Peyer's patch (tissue), 4 donors: ENCODE measurements at regions not wholly inside any gene's neighbourhood (a gene's known extent, or its start where the extent isn't known, plus 50 kb on each side); places are given as distances from the start of the nearest gene placed in this dataset.

Source experiments
- DNase-seq, 3 donors: peaks; one replicate each; pipeline ENCODE4 v3.0.0-alpha.2; 2017 to 2019
- H3K27ac ChIP-seq, 4 donors: fragments of 200-600 bp; sonication (generic); one replicate each; pipeline ENCODE4 v1.5.1; 2016 to 2019
- H3K27me3 ChIP-seq, 2 donors: fragments of 200-600 bp; sonication (generic); one replicate each; pipeline ENCODE4 v1.5.1; 2019
- H3K36me3 ChIP-seq, 3 donors: fragments of 200-600 bp; sonication (generic); one replicate each; pipeline ENCODE4 v1.5.1; 2016 to 2019
- H3K4me1 ChIP-seq, 4 donors: fragments of 200-600 bp; sonication (generic); one replicate each; pipeline ENCODE4 v1.5.1; 2016 to 2019
- H3K4me3 ChIP-seq, 4 donors: fragments of 200-600 bp; sonication (generic); 1 replicate in 3 of 4; 2 replicates in 1 of 4; pipeline ENCODE4 v1.5.1; 2016 to 2019; ENCODE audit warnings: mild to moderate bottlenecking in 1 of 4
- H3K9me3 ChIP-seq, 4 donors: fragments of 200-600 bp; sonication (generic); one replicate each; pipeline ENCODE4 v1.5.1; 2016 to 2019; ENCODE audit warnings: mild to moderate bottlenecking in 1 of 4
- CTCF ChIP-seq, 6 experiments: fragments of 450-650 bp in 4 of 6; fragments of 200-600 bp in 2 of 6; sonication (generic) in 1 of 6; IDR thresholded peaks; one replicate each; pipeline ENCODE4 v1.5.1; 2017 to 2019; ENCODE audit warnings: antibody characterized with exemption in 6 of 6, mild to moderate bottlenecking in 3 of 6, moderate library complexity in 1 of 6
- POLR2A ChIP-seq, 2 donors: fragments of 450-650 bp; IDR thresholded peaks; one replicate each; pipeline ENCODE4 v1.5.1; 2017; ENCODE audit warnings: antibody characterized with exemption in 2 of 2, mild to moderate bottlenecking in 2 of 2, moderate library complexity in 2 of 2

- H3K27me3 ChIP-seq = no peaks in the 10 kb centered on the region
- H3K4me3 ChIP-seq = no peak overlapping the region
- TF ChIP-seq CTCF (IDR thresholded peaks at IDR 0.05) (no peak), POLR2A (IDR thresholded peaks at IDR 0.05) (no peak)
- H3K36me3 ChIP-seq = no peaks in the 10 kb centered on the region
- DNase-seq = no peak
- H3K4me1 ChIP-seq = no peaks in the 10 kb centered on the region
- H3K27ac ChIP-seq = no peak overlapping the region
- H3K9me3 ChIP-seq = no peaks in the 10 kb centered on the region
Observed at GRCh38 chr4:119984996-119985395, 81.7 kb downstream of the MAD2L1 start.

GRCh38 chr4:119982756-119983155, 83.9 kb downstream of the MAD2L1 start:
- no peak for TF ChIP-seq CTCF (IDR thresholded peaks at IDR 0.05)
- TF ChIP-seq POLR2A (IDR thresholded peaks at IDR 0.05) = no peak
- no peak for DNase-seq
- Histone ChIP-seq H3K4me1 (no peaks in the 10 kb centered on the region), H3K36me3 (no peaks in the 10 kb centered on the region), H3K9me3 (no peaks in the 10 kb centered on the region), H3K4me3 (no peak overlapping the region), H3K27ac (no peak overlapping the region), H3K27me3 (no peaks in the 10 kb centered on the region)

- Histone ChIP-seq H3K9me3 (no peaks in the 10 kb centered on the region), H3K4me3 (no peak overlapping the region), H3K36me3 (no peaks in the 10 kb centered on the region), H3K4me1 (no peaks in the 10 kb centered on the region), H3K27ac (no peak overlapping the region), H3K27me3 (no peaks in the 10 kb centered on the region)
- TF ChIP-seq CTCF (IDR thresholded peaks at IDR 0.05) (no peak), POLR2A (IDR thresholded peaks at IDR 0.05) (no peak)
- DNase-seq = no peak
Observed at GRCh38 chr4:119980456-119980855, 86.2 kb downstream of the MAD2L1 start.

- H3K4me3 ChIP-seq = no peak overlapping the region
- H3K4me1 ChIP-seq = no peaks in the 10 kb centered on the region
- no peak for DNase-seq
- H3K36me3 ChIP-seq = no peaks in the 10 kb centered on the region
- no peaks in the 10 kb centered on the region for H3K9me3 ChIP-seq
- TF ChIP-seq POLR2A (IDR thresholded peaks at IDR 0.05) (no peak), CTCF (IDR thresholded peaks at IDR 0.05) (no peak)
- H3K27ac ChIP-seq = peak overlapping the region in 1 of 4 donors; percentile 11
- no peaks in the 10 kb centered on the region for H3K27me3 ChIP-seq
Observed at GRCh38 chr4:119977076-119977940, 89.3 kb downstream of the MAD2L1 start.

- Histone ChIP-seq H3K4me1 (no peaks in the 10 kb centered on the region), H3K27me3 (no peaks in the 10 kb centered on the region), H3K36me3 (no peaks in the 10 kb centered on the region), H3K4me3 (no peak overlapping the region), H3K27ac (no peak overlapping the region), H3K9me3 (no peaks in the 10 kb centered on the region)
- no peak for DNase-seq
- TF ChIP-seq POLR2A (IDR thresholded peaks at IDR 0.05) (no peak), CTCF (IDR thresholded peaks at IDR 0.05) (no peak)
Observed at GRCh38 chr4:119971431-119972084, 95.1 kb downstream of the MAD2L1 start.
